ENCODE measurements at regions not wholly inside any gene's neighbourhood (a gene's known extent, or its start where the extent isn't known, plus 50 kb on each side); places are given as distances from the start of the nearest gene placed in this dataset.
A peak's percentile ranks its signal among the peaks of the same experiment; 100 is the strongest.

- TF ChIP-seq REST (IDR thresholded peaks at IDR 0.05; ENCODE audit: low read depth) (no peak), JUND (IDR thresholded peaks at IDR 0.05) (no peak)
Measured at GRCh38 chr9:28810388-28811075, 1237.3 kb upstream of the C9orf72 start (continued).

GRCh38 chr9:28820741-28821140 lies 1247.5 kb upstream of the C9orf72 start:
- H3K4me1 ChIP-seq (ENCODE audit: control insufficient read depth in 1 of 2, insufficient read depth in 2 of 2, low read length in 2 of 2), result no peaks in the 10 kb centered on the region
- ChIA-PET POLR2A (no interaction called here), CTCF (no interaction called here), RAD21 (ENCODE audit: low non-redundant PET in 1 of 2, low total read pairs in 2 of 2, uncharacterized antibody in 2 of 2, unreplicated experiment in 2 of 2) (no interaction called here)
- DNase-seq (ENCODE audit: low read depth, low spot score) (no peak), ATAC-seq (no peak)
- no peak overlapping the region for H2AFZ ChIP-seq (ENCODE audit: low read depth, low read length, poor library complexity, severe bottlenecking)
- no peaks in the 10 kb centered on the region for H3K27me3 ChIP-seq (ENCODE audit: insufficient read depth, low read length)
- H3K4me2 ChIP-seq (ENCODE audit: low read length), result no peak overlapping the region
- no peaks in the 10 kb centered on the region for H3K79me2 ChIP-seq (ENCODE audit: insufficient read depth, low read length)
- H3K4me3 ChIP-seq (replicated peaks in 1 of 2; ENCODE audit: low read depth in 1 of 2, low read length in 2 of 2), result no peak overlapping the region
- intact Hi-C loops (cut with micrococcal nuclease), result no loop called here
- no peaks in the 10 kb centered on the region for H3K9me3 ChIP-seq (ENCODE audit: control insufficient read depth in 1 of 2, insufficient read depth in 1 of 2, low read depth in 1 of 2, low read length in 2 of 2)
- no peaks in the 10 kb centered on the region for H4K20me1 ChIP-seq (ENCODE audit: insufficient read depth)
- no peaks in the 10 kb centered on the region for H3K36me3 ChIP-seq (ENCODE audit: control insufficient read depth in 1 of 2, insufficient read depth in 2 of 2, low read length in 2 of 2)
- BruUV-seq (replicated peaks), result no TSS peak
- H3K27ac ChIP-seq (ENCODE audit: low read depth, low read length), result no peak overlapping the region
- no peak overlapping the region for H3K9ac ChIP-seq (ENCODE audit: low read length)
- H3K9me2 ChIP-seq (ENCODE audit: insufficient read depth), result no peaks in the 10 kb centered on the region
- TF ChIP-seq CTCF (IDR thresholded peaks at IDR 0.05 in 2 of 3, conservative IDR thresholded peaks at IDR 0.05 in 1 of 3; ENCODE audit: borderline replicate concordance in 1 of 3, insufficient read depth in 1 of 3, low read depth in 2 of 3, low read length in 2 of 3) (0 out of 6 replicates have a peak, but pooled peaks of 2 of the 3 experiments have one; percentile 10 to 17), REST (IDR thresholded peaks at IDR 0.05; ENCODE audit: low read depth) (no peak)
